ENCODE measurements at regions not wholly inside any gene's neighbourhood (a gene's known extent, or its start where the extent isn't known, plus 50 kb on each side); places are given as distances from the start of the nearest gene placed in this dataset.

- no peaks in the 10 kb centered on the region for H3K27me3 Mint-ChIP-seq
- no peak for DNase-seq
- ChIA-PET POLR2A (interaction anchor here (0.7 kb wide), 1 partner anchor 378 kb away, joined by 3 read pairs; no protein-coding TSS in a partner anchor), CTCF (interaction anchor here (0.6 kb wide), 1 partner anchor 911 kb away, joined by 4 read pairs; no protein-coding TSS in a partner anchor)
- no peak overlapping the region for H3K27ac Mint-ChIP-seq
- intact Hi-C loops (cut with DNase I, micrococcal nuclease): no loop called here
- no peak overlapping the region for H3K4me3 Mint-ChIP-seq
- ATAC-seq: no peak
- H3K9me3 Mint-ChIP-seq (ENCODE audit: low read depth): peaks cover 3% of the 10 kb centered on the region
- no peaks in the 10 kb centered on the region for H3K4me1 Mint-ChIP-seq
- H3K36me3 Mint-ChIP-seq (ENCODE audit: low read depth): no peaks in the 10 kb centered on the region
These were observed 369.5 kb upstream of the LYPLAL1 start for GRCh38 chr1:218804014-218804785.

DNA sequence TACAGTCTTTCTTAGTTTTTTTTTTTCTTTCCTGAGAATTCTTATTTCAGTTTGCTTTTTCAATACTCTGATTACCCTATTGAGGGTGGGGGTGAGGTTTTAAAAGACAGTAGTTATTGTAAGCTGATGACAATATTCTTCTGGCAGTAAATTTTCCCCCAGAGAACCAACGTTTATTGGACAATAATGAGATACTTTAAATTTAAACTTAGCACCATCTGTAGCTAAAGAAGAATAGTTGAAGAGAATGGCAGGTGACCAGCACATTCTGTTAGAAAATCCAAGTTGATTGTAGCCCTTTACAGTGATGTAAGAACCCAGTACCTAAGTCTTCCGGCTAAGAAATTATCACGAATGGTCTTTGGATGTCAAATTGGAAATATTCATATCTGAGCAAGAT is 364.6 kb upstream of the LYPLAL1 start:
- no peaks in the 10 kb centered on the region for H3K27me3 Mint-ChIP-seq
- ChIA-PET CTCF (no interaction called here), POLR2A (no interaction called here)
- no peaks in the 10 kb centered on the region for H3K36me3 Mint-ChIP-seq (ENCODE audit: low read depth)
- peaks cover 3% of the 10 kb centered on the region for H3K9me3 Mint-ChIP-seq (ENCODE audit: low read depth)
- no peak overlapping the region for H3K27ac Mint-ChIP-seq
- ATAC-seq: no peak
- no peaks in the 10 kb centered on the region for H3K4me1 Mint-ChIP-seq
- DNase-seq: no peak
- H3K4me3 Mint-ChIP-seq: no peak overlapping the region
- intact Hi-C loops (cut with DNase I, micrococcal nuclease): no loop called here

DNA sequence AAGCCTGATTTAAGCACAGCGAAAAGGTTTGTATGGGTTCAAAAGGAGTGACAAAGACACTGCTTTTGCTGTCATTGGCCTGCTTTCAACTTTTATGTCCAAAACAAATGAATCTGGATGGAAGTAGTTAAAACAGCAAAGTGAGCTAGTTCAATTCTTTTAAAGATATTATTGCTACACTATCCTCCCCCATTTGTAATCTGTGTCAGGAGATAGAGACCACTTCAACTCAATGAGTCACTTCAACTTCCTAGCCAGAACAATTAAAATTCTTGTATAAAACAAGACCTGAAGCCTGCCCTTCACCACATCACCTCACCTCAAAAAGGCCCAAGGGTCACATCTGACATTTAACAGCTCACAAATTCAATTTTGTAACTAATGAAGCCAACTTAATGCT is 364.1 kb upstream of the LYPLAL1 start:
- no peaks in the 10 kb centered on the region for H3K27me3 Mint-ChIP-seq
- CTCF ChIA-PET: no interaction called here

DNA sequence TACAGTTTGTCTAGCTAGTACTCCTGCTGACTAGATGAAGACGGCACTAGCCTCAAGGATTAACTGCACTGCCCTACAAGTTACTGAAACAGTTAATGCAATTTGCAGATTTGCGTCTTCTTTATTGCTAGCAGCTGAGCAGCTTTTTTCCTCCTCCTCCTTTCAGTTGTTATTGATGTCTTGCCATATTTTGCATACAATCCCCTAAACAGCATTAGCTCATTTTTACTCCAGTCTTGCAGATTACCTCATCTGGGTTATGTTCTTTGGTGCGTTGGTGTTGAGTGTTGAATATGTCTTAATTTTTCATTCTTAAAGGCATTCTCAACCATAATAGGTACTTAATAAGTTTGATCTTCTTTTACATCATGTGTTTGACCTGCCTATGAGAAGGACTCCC is 363.4 kb upstream of the LYPLAL1 start:
- ChIA-PET POLR2A (no interaction called here), CTCF (no interaction called here)
- peaks cover 3% of the 10 kb centered on the region for H3K9me3 Mint-ChIP-seq (ENCODE audit: low read depth)
- no peak overlapping the region for H3K4me3 Mint-ChIP-seq
- no peaks in the 10 kb centered on the region for H3K36me3 Mint-ChIP-seq (ENCODE audit: low read depth)
- H3K27me3 Mint-ChIP-seq: no peaks in the 10 kb centered on the region
- no peak overlapping the region for H3K27ac Mint-ChIP-seq
- no peak for DNase-seq
- intact Hi-C loops (cut with DNase I, micrococcal nuclease): no loop called here
- ATAC-seq: no peak
- no peaks in the 10 kb centered on the region for H3K4me1 Mint-ChIP-seq

More for the DNA sequence above, 364.1 kb upstream of the LYPLAL1 start:
- Mint-ChIP-seq H3K27ac (no peak overlapping the region), H3K4me3 (no peak overlapping the region), H3K4me1 (no peaks in the 10 kb centered on the region), H3K36me3 (ENCODE audit: low read depth) (no peaks in the 10 kb centered on the region), H3K9me3 (ENCODE audit: low read depth) (peaks cover 3% of the 10 kb centered on the region)
- POLR2A ChIA-PET: no interaction called here
- DNase-seq: no peak
- intact Hi-C loops (cut with DNase I, micrococcal nuclease): no loop called here
- ATAC-seq: no peak

- no peak for DNase-seq
- ATAC-seq: no peak
- no peaks in the 10 kb centered on the region for H3K27me3 Mint-ChIP-seq
- H3K4me3 Mint-ChIP-seq: no peak overlapping the region
- CTCF ChIA-PET: no interaction called here
- POLR2A ChIA-PET: no interaction called here
- no peak overlapping the region for H3K27ac Mint-ChIP-seq
- H3K36me3 Mint-ChIP-seq (ENCODE audit: low read depth): no peaks in the 10 kb centered on the region
- H3K4me1 Mint-ChIP-seq: no peaks in the 10 kb centered on the region
- H3K9me3 Mint-ChIP-seq (ENCODE audit: low read depth): peaks cover 3% of the 10 kb centered on the region
- intact Hi-C loops (cut with DNase I, micrococcal nuclease): no loop called here
These were observed 362.2 kb upstream of the LYPLAL1 start for GRCh38 chr1:218811497-218811896.

DNA sequence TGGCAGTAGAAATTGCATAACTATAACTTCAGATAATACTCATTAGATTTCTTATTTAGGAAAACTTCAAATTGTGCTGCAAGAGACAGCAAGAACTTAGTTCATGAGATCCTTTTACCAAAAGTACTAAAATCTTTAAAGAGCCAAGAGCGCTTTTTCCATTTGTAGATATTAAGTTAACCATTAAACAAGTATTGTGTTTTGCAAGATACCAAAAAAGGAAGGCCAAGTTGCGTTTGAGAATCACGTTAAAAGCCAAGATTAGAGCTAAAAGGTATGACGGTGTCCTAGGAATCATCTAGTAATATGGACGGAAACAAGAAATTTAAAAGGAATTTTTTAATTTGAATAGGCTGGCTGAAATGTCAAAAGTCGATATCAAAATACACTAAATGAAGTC is 361.3 kb upstream of the LYPLAL1 start:
- intact Hi-C loops (cut with DNase I, micrococcal nuclease): no loop called here
- no peak overlapping the region for H3K27ac Mint-ChIP-seq
- POLR2A ChIA-PET: no interaction called here
- H3K9me3 Mint-ChIP-seq (ENCODE audit: low read depth): peaks cover 3% of the 10 kb centered on the region
- no peaks in the 10 kb centered on the region for H3K27me3 Mint-ChIP-seq
- H3K4me3 Mint-ChIP-seq: no peak overlapping the region
- no peak for DNase-seq
- no peak for ATAC-seq
- CTCF ChIA-PET: interaction anchor here (1.0 kb wide), 1 partner anchor 45 kb away, joined by 3 read pairs; no protein-coding TSS in a partner anchor
- no peaks in the 10 kb centered on the region for H3K36me3 Mint-ChIP-seq (ENCODE audit: low read depth)
- no peaks in the 10 kb centered on the region for H3K4me1 Mint-ChIP-seq

DNA sequence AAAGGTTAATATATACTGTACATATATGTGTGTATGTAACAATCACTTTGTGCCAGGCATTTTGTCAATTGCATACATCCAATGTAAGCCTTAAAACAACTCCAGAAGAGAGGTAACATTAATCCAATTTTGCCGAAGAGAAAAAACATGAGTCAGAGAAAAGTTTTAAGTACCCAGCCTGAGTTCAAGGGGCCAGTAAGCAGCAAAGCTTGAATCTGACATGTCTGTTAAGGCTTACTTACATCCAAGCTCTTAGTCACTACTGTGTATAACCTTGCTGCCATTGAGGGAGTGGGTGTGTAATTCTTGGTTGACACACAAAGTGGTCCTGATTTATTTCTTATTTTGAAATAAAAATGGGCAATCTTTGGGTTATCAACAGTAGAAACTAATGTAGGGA is 360.4 kb upstream of the LYPLAL1 start:
- no peak overlapping the region for H3K27ac Mint-ChIP-seq
- no peak for DNase-seq
- POLR2A ChIA-PET: no interaction called here
- intact Hi-C loops (cut with DNase I, micrococcal nuclease): no loop called here
- H3K4me3 Mint-ChIP-seq: no peak overlapping the region
- no peak for ATAC-seq
- H3K27me3 Mint-ChIP-seq: no peaks in the 10 kb centered on the region
- no peaks in the 10 kb centered on the region for H3K36me3 Mint-ChIP-seq (ENCODE audit: low read depth)
- CTCF ChIA-PET: no interaction called here
- no peaks in the 10 kb centered on the region for H3K4me1 Mint-ChIP-seq
- peaks cover 2% of the 10 kb centered on the region for H3K9me3 Mint-ChIP-seq (ENCODE audit: low read depth)

DNA sequence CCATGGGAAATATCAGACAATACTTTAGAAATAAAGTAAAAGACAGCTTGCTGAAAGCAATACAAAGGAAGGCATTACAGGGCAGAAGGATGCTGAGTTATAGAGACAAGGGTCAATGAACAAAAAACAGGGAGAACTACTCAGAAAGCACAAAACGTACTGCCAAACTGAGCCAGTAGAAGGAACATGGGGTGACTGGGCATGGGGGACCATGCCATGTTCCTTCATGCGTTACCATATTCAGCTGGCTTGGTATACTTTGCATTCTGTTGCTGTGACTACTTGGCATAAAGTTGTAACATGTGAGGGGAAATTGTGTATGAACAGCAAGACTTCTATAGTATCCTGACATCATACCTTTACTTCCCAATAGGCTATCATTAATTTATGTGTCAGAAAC is 358.6 kb upstream of the LYPLAL1 start:
- Mint-ChIP-seq H3K36me3 (ENCODE audit: low read depth) (no peaks in the 10 kb centered on the region), H3K4me1 (no peaks in the 10 kb centered on the region), H3K9me3 (ENCODE audit: low read depth) (no peaks in the 10 kb centered on the region), H3K4me3 (no peak overlapping the region), H3K27ac (no peak overlapping the region), H3K27me3 (no peaks in the 10 kb centered on the region)
- ATAC-seq: no peak
- intact Hi-C loops (cut with DNase I, micrococcal nuclease): no loop called here
- no peak for DNase-seq
- CTCF ChIA-PET: no interaction called here
- POLR2A ChIA-PET: interaction anchor here (0.7 kb wide), 1 partner anchor 1241 kb away, joined by 3 read pairs; no protein-coding TSS in a partner anchor

DNA sequence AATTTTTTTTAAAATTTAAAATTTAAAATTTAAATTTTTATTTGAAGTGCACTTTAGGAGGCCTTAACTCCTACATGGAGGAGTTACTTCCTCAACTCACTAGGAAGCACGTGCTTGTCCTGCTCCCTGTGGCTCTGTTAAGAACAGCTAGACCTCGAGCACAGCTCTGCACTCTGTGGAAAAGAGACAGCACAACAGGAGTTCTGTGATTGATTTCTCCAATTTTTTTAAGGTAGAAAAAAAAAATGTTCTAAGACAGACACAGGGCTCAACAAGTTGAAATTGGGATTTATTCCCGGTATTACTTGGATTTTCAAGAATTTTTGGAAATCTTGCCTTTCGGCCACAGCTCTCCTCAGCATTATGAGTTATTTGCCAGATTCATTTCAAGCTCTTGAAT is 356.6 kb upstream of the LYPLAL1 start:
- Mint-ChIP-seq H3K4me3 (no peak overlapping the region), H3K9me3 (ENCODE audit: low read depth) (no peaks in the 10 kb centered on the region), H3K27me3 (no peaks in the 10 kb centered on the region), H3K36me3 (ENCODE audit: low read depth) (no peaks in the 10 kb centered on the region), H3K4me1 (no peaks in the 10 kb centered on the region), H3K27ac (no peak overlapping the region)
- POLR2A ChIA-PET: no interaction called here
- ATAC-seq (no peak), DNase-seq (no peak)
- CTCF ChIA-PET: no interaction called here
- intact Hi-C loops (cut with DNase I, micrococcal nuclease): no loop called here

GRCh38 chr1:218817691-218818465 is 355.8 kb upstream of the LYPLAL1 start:
- H3K27ac Mint-ChIP-seq: no peak overlapping the region
- POLR2A ChIA-PET: no interaction called here

DNA sequence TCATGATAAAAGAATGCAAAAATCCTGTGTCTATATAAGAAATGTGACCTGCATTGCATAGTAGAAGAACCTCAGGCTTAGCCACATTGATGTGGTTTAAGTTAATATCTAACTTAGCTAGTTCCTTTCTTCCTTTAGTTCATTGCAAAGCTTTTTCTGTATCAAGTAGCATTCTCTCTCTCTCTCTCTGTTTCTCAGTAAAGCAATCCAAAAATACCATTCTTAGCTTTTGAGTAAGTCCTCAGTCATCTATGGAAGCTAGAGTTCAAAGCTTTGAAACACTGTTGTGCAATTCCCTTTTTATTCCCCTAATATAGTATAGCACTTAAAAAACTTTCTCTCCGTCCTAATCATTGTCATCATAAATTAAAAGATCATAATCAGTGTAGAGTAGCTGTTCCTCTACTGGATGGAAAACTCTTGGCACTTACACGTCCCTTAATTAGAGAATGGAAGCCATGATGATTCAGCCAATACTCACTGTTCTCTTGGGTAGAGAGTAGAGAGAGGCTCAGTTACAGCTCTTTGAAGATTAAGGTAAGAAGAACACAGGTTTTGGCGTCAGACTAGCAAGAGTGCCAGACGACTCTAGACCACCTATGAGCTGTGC is 350.3 kb upstream of the LYPLAL1 start:
- ATAC-seq: no peak
- H3K27ac Mint-ChIP-seq: no peak overlapping the region
- ChIA-PET POLR2A (no interaction called here), CTCF (no interaction called here)
- H3K9me3 Mint-ChIP-seq (ENCODE audit: low read depth): no peaks in the 10 kb centered on the region
- H3K4me1 Mint-ChIP-seq: no peaks in the 10 kb centered on the region
- no peak for DNase-seq
- intact Hi-C loops (cut with DNase I, micrococcal nuclease): no loop called here
- H3K36me3 Mint-ChIP-seq (ENCODE audit: low read depth): no peaks in the 10 kb centered on the region
- H3K27me3 Mint-ChIP-seq: no peaks in the 10 kb centered on the region
- no peak overlapping the region for H3K4me3 Mint-ChIP-seq

More at GRCh38 chr1:218817691-218818465, 355.8 kb upstream of the LYPLAL1 start:
- intact Hi-C loops (cut with DNase I, micrococcal nuclease): no loop called here
- CTCF ChIA-PET: no interaction called here
- Mint-ChIP-seq H3K9me3 (ENCODE audit: low read depth) (no peaks in the 10 kb centered on the region), H3K4me3 (no peak overlapping the region), H3K36me3 (ENCODE audit: low read depth) (no peaks in the 10 kb centered on the region), H3K27me3 (no peaks in the 10 kb centered on the region), H3K4me1 (no peaks in the 10 kb centered on the region)
- ATAC-seq (no peak), DNase-seq (no peak)

- intact Hi-C loops (cut with DNase I, micrococcal nuclease): no loop called here
- ChIA-PET POLR2A (no interaction called here), CTCF (no interaction called here)
- Mint-ChIP-seq H3K27me3 (no peaks in the 10 kb centered on the region), H3K27ac (no peak overlapping the region), H3K9me3 (ENCODE audit: low read depth) (peaks cover 3% of the 10 kb centered on the region), H3K36me3 (ENCODE audit: low read depth) (no peaks in the 10 kb centered on the region), H3K4me3 (no peak overlapping the region), H3K4me1 (no peaks in the 10 kb centered on the region)
- no peak for ATAC-seq
- DNase-seq: no peak
These were observed 346.2 kb upstream of the LYPLAL1 start for GRCh38 chr1:218827486-218827885.

Data from activated CD4-positive, alpha-beta T cell treated with anti-CD3 and anti-CD28 coated beads for 36 hours (primary cell).